Left ventricle myocardium superior (tissue), 1 donor: ENCODE measurements at regions not wholly inside any gene's neighbourhood (a gene's known extent, or its start where the extent isn't known, plus 50 kb on each side); places are given as distances from the start of the nearest gene placed in this dataset.
A peak's percentile ranks its signal among the peaks of the same experiment; 100 is the strongest.
"Not testable (repeated sequence)": the region's sequence is repeated elsewhere in the genome, so short reads cannot be mapped to it uniquely, and the experiment has no call there.

Experiments
- ATAC-seq: fragments of 200-7000 bp; cut with Tn5 transposase; one replicate; pipeline ENCODE4 v1.9.1; 2020; ENCODE audit warnings: mild to moderate bottlenecking, moderate library complexity
- DNase-seq: peaks from one replicate; pipeline ENCODE4 v3.0.0-alpha.2; 2020
- intact Hi-C: fragments of 100-400 bp; cut with micrococcal nuclease; formaldehyde crosslinking; loops from one replicate; pipeline ENCODE4 v1.11.0; 2022
- donor health status: DM: no; HTN: yes; CAD: no; lungs with severe emphysema.

GRCh38 chr18:28485210-28485801, 308.4 kb upstream of the CDH2 start:
- ATAC-seq: no peak
- DNase-seq: no peak
- intact Hi-C loops: no loop called here

- ATAC-seq (no peak), DNase-seq (no peak)
- intact Hi-C loops: no loop called here
These were observed 301.6 kb upstream of the CDH2 start for GRCh38 chr18:28478531-28478930.

- ATAC-seq (no peak), DNase-seq (no peak)
- intact Hi-C loops: no loop called here
These were observed 299.4 kb upstream of the CDH2 start for GRCh38 chr18:28476302-28476701.

GRCh38 chr18:28469946-28470345, 293.0 kb upstream of the CDH2 start:
- no peak for ATAC-seq
- no peak for DNase-seq
- intact Hi-C loops: no loop called here

- ATAC-seq: peak; percentile 55
- no peak for DNase-seq
- intact Hi-C loops: no loop called here
These were observed 292.0 kb upstream of the CDH2 start for GRCh38 chr18:28468901-28469300.

GRCh38 chr18:28466204-28466603, 289.3 kb upstream of the CDH2 start:
- ATAC-seq (peak; percentile 57), DNase-seq (no peak)
- intact Hi-C loops: no loop called here

- ATAC-seq: no peak
- intact Hi-C loops: no loop called here
- DNase-seq: no peak
These were observed 282.7 kb upstream of the CDH2 start for GRCh38 chr18:28459587-28459986.

- ATAC-seq (no peak), DNase-seq (no peak)
- intact Hi-C loops: no loop called here
These were observed 281.8 kb upstream of the CDH2 start for GRCh38 chr18:28458751-28459150.

- no peak for DNase-seq
- no peak for ATAC-seq
- intact Hi-C loops: no loop called here
These were observed 280.9 kb upstream of the CDH2 start for GRCh38 chr18:28457784-28458183.

DNA sequence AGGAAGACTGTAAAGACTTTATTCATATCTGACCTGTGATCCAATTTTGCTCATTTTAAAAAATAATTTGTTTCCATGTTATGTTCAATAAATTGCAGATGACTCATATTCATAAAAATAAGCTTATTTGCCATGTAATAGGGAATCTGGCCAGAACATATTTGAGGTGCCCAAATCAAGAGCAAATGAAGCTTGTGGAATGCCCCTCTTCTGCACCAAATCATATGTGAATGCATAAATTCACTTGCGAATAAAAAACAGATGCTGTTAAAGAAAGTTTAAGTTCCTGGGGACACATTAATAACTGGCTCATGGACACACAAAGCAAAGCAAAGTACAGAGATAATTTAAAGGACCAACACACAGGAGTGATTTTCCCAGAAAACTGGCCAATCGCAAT, 279.0 kb upstream of the CDH2 start:
- no peak for DNase-seq
- ATAC-seq: no peak
- intact Hi-C loops: no loop called here

- ATAC-seq (no peak), DNase-seq (no peak)
- intact Hi-C loops: no loop called here
These were observed 262.9 kb upstream of the CDH2 start for GRCh38 chr18:28439870-28440269.

- no peak for DNase-seq
- no peak for ATAC-seq
- intact Hi-C loops: no loop called here
These were observed 261.5 kb upstream of the CDH2 start for GRCh38 chr18:28438381-28438780.

DNA sequence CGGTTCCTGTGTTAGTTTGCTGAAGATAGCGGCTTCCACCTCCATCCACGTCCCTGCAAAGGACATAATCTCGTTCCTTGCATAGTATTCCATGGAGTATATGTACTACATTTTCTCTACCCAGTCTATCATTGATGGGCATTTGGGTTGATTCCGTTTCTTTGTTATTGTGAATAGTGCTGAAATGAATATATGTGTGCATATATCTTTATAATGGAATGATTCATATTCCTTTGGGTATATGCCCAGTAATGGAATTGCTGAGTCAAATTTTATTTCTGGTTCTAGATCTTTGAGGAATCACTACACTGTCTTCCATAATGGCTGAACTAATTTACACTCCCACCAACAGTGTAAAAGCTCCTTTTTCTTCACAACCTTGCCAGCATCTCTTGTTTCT, 255.4 kb upstream of the CDH2 start:
- no peak for ATAC-seq
- DNase-seq: no peak
- intact Hi-C loops: no loop called here

- intact Hi-C loops: no loop called here
- DNase-seq (no peak), ATAC-seq (no peak)
These were observed 249.0 kb upstream of the CDH2 start for GRCh38 chr18:28425886-28426285.

DNA sequence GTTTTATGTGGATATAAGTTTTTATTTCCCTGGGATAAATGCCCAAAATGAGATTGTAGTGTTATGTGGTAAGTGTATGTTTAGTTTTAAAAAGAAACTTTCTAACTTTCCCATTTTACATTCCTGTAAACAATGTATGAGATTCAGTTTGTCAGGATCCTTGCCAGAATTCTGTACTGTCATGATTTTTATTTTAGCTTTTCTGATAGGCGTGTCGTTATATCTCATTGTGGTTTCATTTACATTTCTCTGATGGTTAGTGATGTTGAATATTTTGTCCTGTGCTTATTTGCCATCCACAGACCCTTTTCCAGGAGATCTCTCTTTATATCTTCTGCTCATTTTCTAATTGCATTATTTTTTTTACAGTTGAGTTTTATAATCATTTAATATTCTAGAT, 245.6 kb upstream of the CDH2 start:
- no peak for DNase-seq
- ATAC-seq: no peak
- intact Hi-C loops: no loop called here

DNA sequence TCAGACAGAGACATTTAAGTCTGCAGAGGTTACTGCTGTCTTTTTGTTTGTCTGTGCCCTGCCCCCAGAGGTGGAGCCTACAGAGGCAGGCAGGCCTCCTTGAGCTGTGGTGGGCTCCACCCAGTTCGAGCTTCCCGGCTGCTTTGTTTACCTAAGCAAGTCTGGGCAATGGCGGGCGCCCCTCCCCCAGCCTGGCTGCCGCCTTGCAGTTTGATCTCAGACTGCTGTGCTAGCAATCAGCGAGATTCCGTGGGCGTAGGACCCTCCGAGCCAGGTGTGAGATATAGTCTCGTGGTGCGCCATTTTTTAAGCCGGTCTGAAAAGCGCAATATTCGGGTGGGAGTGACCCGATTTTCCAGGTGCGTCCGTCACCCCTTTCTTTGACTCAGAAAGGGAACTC, 245.0 kb upstream of the CDH2 start:
- DNase-seq, intact Hi-C loops, ATAC-seq: not testable (repeated sequence)

DNA sequence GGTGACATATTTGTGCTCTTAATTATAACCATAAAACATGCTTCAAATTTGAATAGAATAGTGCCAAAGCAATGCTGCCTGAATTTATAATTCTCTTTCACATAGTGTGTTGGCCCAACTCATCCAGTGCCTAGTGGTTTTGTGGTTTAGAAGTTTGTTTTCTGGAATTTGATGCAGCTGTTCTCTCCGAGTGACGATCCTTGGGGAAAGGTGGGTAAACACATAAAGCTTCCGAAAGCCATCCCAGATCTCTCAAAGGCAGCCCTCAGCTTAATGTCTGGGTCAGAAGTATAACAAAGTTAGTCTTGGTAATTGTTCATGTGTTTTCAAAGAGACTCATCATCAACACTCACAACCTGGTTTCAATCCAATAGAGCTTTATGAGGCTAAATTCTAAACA, 235.6 kb upstream of the CDH2 start:
- ATAC-seq (no peak), DNase-seq (no peak)
- intact Hi-C loops: no loop called here

- intact Hi-C loops: no loop called here
- peak; percentile 99 for ATAC-seq
- peak; percentile 33 for DNase-seq
These were observed 234.9 kb upstream of the CDH2 start for GRCh38 chr18:28411806-28412205.

DNA sequence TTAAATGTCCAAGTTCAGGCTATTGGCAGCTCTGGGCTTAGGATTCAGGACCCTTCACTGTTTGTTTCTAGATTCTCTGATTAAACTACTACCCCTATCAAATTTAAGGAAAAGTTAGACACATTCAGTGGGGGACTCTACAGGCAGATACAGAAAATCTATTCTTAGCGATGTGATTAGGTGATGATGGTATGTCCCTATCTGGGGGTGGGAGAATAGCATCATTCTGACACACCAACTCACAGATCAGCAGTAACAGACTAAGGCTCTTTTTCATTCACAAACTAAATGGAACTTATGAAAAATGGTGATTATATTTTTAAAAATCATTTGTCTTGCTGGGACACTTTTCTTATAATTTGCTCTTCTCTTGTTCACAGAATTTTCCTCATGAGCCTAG, 232.9 kb upstream of the CDH2 start:
- ATAC-seq (no peak), DNase-seq (no peak)
- intact Hi-C loops: no loop called here

DNA sequence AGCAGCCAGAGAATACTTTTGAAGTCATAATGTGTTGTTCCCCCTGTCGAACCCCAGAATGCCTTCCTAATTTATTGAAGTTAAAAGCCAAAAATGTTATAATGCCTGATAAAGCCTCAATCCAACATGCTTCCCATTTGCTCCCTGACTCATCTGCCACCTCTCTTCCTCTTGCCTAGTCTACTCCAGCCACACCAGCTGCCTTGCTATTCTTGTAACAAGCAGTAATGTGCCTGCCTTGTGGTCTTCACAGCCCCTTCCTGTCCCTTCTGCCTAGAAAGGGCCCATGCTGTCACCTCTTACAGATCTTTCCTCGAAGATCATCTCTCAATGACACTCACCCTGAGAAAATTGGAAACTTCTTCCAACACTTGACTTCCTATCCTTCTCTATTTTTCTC, 231.6 kb upstream of the CDH2 start:
- intact Hi-C loops: no loop called here
- ATAC-seq: no peak
- no peak for DNase-seq

DNA sequence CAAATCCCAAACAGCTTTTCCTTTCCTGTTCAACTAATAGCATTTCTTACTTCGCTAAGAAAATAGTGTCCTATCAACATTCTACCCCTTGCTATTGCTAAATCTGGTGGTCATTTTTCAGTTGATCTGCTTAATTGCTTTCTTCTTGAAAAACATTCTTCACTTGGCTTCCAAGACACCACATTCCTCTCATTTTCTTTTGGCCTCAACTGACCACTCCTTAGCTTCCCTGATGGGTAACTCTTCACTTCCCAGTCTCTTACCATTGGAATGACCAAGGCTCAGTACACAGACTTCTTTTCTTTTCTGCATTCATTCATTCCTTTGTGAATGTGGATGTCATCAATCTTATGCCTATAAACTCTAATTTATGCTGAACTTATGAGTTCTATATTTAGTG, 230.8 kb upstream of the CDH2 start:
- intact Hi-C loops: no loop called here
- ATAC-seq (no peak), DNase-seq (no peak)

GRCh38 chr18:28406533-28406932, 229.6 kb upstream of the CDH2 start:
- no peak for DNase-seq
- no peak for ATAC-seq
- intact Hi-C loops: no loop called here
